Stimulated activated CD4-positive, alpha-beta T cell treated with anti-CD3 and anti-CD28 coated beads, TNF-alpha, amount 100 ng/mL, for 24 hours (primary cell): ENCODE measurements at regions not wholly inside any gene's neighbourhood (a gene's known extent, or its start where the extent isn't known, plus 50 kb on each side); places are given as distances from the start of the nearest gene placed in this dataset.
"Not testable (repeated sequence)": the region's sequence is repeated elsewhere in the genome, so short reads cannot be mapped to it uniquely, and the experiment has no call there.

Source experiments
- DNase-seq, 3 experiments: peaks; one replicate each; pipeline ENCODE4 v3.0.0-alpha.2; 2020; ENCODE audit warnings: low read depth in 3 of 3

GRCh38 chr11:90448256-90448655 is 225.4 kb upstream of the CHORDC1 start:
- DNase-seq, result no peak

- no peak for DNase-seq
These were observed 224.8 kb upstream of the CHORDC1 start for GRCh38 chr11:90447618-90448017.

- no peak for DNase-seq
These were observed 223.4 kb upstream of the CHORDC1 start for GRCh38 chr11:90446207-90446606.

DNA sequence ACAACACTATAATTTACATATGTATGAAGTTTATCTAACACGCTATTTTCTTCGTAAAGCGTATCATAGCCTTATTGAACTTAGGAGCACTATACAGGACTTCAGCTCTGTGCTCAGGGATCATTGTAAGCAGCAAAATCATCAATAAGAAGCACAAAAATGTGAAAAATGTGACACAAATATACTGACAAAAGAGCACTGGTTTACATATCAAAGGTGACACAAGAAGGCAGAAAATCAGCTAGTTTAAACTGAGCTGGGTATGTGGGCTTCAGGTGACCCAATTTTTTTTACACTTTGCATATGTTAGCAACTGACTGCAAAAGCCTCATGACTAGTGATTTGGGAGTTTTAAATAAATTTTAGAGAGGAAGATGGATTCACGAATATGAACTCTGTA is 215.2 kb upstream of the CHORDC1 start:
- DNase-seq, result no peak

GRCh38 chr11:90434858-90435257 is 212.0 kb upstream of the CHORDC1 start:
- no peak for DNase-seq

GRCh38 chr11:90428836-90429235 is 206.0 kb upstream of the CHORDC1 start:
- DNase-seq, result no peak

- DNase-seq, result no peak
These were observed 203.6 kb upstream of the CHORDC1 start for GRCh38 chr11:90426442-90426841.

DNA sequence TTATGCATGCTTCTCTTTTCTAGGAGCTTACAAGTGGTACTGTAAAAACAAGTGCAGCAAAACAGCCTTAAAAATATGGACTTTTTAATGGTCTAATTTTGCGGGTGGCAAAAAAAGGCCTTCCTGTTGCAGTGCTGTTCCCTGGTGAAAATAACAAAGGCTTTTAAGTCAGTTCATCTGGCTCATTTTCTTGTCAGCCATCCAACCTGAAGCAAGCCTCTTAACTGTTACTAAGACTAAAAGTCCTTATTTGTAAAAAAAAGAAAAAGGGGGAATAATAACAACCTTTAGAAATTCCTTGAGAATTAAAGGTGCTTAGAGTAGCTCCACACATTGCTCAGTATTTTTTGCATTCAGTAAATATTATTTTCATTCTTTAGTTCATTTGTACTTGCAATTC is 200.5 kb upstream of the CHORDC1 start:
- no peak for DNase-seq

DNA sequence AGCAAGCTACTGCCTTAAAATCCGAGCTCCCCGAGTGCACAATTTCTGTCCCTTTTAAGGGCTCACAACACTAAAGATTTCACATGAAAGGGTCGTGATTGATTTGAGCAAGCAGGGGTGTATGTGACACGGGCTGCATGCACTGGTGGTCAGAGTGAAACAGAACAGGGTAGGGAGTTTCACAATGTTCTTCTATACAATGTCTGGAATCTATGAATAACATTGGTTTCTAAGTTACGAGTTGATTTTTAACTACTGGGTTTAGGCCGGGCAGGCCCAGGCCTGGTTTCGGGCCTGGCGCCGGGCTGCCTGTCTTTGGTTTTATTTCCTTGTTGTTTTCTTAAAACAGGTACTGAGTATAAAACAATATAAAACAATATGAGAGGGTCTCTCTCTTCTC is 199.9 kb upstream of the CHORDC1 start:
- DNase-seq, result not testable (repeated sequence)

GRCh38 chr11:90414221-90414620 is 191.4 kb upstream of the CHORDC1 start:
- DNase-seq, result no peak

GRCh38 chr11:90407350-90407749 is 184.5 kb upstream of the CHORDC1 start:
- no peak for DNase-seq

GRCh38 chr11:90392692-90393091 is 169.8 kb upstream of the CHORDC1 start:
- DNase-seq, result no peak

DNA sequence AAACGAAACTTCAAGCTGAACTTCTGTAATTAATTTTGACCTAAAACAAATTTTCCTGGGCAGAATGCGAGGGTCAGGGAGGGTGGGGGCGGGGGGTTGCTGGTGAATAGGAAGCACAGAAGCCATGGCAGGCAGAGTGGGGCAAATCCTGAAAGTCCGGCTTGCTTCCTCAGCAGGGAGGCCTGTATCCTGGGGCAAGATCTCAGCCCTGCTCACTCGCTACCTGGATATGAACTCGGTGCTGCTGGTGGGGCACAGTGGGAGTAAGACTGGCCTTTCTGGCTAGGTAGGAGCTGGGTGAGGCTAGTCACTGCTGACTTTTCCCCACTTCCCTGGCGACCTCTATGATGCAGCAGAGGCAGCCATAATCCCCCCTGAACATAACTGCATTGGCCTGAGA is 168.9 kb upstream of the CHORDC1 start:
- no peak for DNase-seq

DNA sequence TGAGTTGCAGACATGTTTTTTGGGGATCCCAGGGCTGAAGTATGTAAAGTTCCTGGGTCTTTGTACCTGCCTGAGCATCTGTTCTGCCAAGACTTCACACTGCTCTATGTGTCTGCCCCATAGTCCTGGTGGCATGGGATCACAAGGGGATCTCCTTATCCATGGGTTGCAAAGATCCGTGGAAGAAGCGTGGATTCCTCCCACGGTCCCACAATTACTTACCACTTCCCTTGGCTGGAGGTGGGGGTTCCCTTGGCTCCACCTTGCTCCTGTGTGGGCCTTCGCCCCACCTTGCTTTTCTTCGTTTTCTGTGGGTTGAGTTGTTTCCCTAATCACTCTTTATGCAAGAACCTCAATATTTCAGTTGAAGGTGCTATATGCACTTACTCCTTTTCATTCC is 157.4 kb upstream of the CHORDC1 start:
- DNase-seq, result no peak

GRCh38 chr11:90373971-90374370 is 151.1 kb upstream of the CHORDC1 start:
- DNase-seq, result no peak

DNA sequence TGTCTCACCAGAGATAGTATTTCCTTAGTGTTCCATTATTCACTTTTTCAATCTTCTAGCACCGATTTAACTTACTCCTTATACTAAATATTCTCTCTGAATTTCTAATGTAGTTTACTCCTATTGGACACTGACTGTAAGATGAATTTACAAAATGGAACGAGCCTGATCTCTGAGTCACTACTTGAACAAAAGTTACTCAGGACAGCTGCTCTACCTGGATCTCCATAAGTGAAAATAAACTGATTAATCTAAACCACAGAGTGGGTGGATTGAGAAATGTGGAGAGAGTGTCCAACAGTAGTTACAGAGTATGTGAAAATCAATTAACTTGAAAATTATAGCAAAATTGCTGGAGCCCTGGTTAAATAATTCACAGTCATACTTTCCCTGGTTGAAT is 141.7 kb upstream of the CHORDC1 start:
- DNase-seq, result no peak

GRCh38 chr11:90363739-90364138 is 140.9 kb upstream of the CHORDC1 start:
- no peak for DNase-seq

- DNase-seq, result no peak
These were observed 132.4 kb upstream of the CHORDC1 start for GRCh38 chr11:90355200-90355599.

- DNase-seq, result no peak
These were observed 126.9 kb upstream of the CHORDC1 start for GRCh38 chr11:90349731-90350130.

- no peak for DNase-seq
These were observed 121.7 kb upstream of the CHORDC1 start for GRCh38 chr11:90344546-90344945.

DNA sequence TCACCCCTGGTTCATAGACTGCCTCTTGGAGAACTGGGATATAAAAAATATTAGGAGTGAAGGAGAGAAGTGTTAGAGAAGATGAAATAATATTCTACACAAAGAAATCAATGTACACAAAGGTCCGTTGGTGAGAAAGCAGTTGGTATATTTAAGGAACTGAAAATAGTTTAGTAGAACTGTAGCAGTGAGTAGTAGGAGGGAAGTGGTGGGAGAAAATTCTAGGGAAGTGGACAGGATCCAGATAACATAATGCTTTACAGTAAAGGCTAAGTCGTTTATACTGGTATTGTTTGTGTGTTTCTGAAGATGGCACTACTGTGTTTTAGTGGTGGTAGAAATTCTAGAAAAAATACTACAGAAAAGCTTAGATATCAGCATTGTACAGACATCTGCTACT is 120.8 kb upstream of the CHORDC1 start:
- DNase-seq, result no peak

DNA sequence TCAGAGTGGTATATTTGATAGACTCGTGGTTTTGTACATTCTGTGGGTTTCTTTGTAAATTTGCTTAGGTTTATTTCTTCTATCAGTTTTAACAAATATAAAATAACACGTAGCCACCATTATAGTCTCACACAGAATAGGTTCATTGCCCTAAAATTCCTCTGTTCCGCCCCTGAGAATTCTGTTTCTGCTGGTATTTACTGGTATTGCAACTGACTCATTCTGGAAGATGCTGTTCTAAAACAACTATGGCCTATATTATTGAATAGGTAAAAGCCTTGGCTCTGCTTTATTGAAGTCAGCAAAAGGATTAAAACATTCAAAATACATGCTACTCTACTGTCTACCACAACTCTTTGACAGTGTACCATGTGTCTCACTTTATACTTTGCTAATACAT is 119.1 kb upstream of the CHORDC1 start:
- no peak for DNase-seq

DNA sequence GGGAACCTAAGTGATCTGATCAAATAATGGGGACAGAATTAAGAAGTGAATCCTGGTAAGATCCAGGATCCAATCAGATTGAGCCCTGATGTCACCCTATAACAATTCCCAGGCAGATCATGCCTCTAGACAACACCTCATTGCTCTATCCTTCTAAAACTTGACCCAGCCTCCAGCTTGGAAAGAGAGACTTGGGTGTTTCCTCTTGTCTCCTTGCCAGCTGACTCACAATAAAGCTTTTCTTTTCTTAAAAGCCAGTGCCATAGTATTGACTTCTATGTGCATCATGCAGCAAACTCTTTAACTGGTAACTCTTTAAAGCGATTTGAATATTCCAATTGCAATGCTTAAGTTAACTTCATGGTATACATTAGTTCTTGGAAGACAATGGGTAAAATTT is 109.6 kb upstream of the CHORDC1 start:
- DNase-seq, result no peak

- DNase-seq, result no peak
These were observed 107.8 kb upstream of the CHORDC1 start for GRCh38 chr11:90330632-90331031.

DNA sequence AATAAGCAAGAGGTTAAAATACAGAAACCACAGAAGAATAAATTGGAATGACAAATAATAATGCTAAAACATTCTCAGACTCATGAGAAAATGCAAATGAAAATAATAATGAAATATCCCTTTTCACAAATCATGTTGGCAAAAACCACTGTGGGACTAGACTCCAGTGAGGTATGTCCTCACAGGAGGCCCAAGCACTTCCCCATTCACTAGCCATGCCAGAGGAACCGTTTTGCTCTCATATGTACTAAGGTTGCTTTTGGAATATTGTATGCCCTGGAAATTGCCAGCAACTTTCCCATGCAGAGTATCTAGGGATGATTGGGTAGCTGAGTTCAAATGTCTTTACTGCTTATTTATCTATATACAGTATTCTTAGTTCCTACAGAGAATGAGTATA is 106.2 kb upstream of the CHORDC1 start:
- DNase-seq, result no peak
